Fibroblast of peridontal ligament (primary cell): ENCODE measurements at regions not wholly inside any gene's neighbourhood (a gene's known extent, or its start where the extent isn't known, plus 50 kb on each side); places are given as distances from the start of the nearest gene placed in this dataset.
"Not testable (repeated sequence)": the region's sequence is repeated elsewhere in the genome, so short reads cannot be mapped to it uniquely, and the experiment has no call there.

Experiments used
- DNase-seq: peaks from one replicate; pipeline ENCODE4 v3.0.0-alpha.2; 2010; ENCODE audit errors: extremely low read depth

- DNase-seq = peak; percentile 70
Measured at GRCh38 chr17:13864521-13864920, 204.8 kb upstream of the COX10 start.

DNA sequence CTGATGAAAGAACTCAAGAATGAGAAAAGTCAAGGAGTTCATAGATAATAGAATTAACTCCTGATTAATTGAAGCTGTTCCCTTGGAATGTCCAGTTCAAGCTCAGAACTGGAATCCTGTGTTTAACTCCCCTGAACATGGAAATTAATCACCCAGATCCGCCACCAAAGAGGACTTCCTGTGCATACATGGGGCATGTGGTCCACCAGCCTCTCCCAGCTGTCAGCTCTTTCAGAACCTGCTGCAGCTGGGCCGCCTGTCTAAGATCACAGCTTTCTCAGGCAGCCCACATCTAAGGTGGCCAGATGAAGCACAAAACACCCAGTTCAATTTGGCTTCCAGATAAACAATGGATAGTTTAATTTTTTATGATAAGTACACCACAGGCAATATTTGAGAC is 203.7 kb upstream of the COX10 start:
- no peak for DNase-seq

DNA sequence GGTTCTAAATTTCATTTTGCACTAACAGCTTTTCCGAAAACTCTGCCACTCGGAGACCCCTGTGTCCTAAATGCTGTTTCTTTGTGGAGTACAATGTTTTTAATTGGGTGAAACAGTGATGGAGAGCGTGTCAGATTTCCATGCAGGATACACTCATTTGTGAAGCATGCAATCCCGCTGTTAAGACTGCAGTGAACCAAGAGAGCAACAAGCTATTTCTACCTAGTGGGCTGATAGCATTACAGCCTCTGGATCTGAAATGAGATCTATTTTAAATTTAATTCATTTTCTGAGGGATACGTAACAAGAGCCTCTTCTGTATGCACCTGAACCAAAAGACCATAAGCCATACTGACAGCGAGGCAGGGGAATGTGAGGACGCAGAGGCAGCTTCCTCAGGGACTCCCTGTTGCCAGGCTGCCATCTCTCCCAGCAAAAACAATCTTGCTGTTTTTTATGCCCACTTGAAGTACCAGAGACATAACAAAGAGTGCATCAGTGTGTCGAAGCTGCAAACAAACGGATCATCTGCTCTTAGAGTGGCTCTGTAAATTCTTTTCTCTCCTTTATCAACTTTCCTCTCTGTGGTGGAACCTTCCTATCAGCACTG is 199.9 kb upstream of the COX10 start:
- peak; percentile 19 for DNase-seq

DNA sequence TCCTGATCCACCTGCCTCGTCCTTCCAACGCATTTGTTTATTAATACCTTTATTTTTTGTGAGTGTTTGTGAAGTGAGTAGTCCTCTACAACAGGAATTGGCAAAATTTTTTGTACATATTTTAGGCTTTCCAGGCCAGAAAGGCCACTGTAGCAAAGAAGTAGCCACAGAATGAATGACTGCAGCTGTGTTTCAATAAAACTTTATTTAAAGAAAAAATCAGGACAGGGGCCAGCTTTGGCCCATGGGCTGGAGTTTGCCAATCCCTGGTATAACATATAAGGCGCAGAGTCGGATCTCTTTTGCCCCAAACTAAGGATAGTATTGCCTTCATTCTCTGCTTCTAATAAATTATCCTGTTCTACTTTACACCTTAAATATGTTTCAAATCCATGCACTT is 198.0 kb upstream of the COX10 start:
- no peak for DNase-seq

DNA sequence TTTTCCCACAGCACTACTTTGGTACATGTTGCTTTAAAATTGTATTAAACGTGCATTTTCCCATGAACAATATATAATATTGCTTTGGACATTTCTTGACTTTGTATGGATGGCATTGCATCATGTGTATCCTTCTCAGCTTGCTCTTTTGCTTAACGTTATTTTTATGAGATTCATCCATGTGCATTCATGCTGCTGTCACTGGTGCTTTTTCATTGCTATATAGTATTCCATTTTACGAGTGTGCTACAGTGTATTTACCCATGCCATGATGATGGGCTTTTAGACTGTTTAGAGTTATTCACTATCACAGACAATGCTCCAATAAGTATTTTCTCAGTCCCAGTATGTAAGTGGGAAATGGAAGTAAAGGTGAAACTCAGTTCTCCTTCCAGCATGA is 195.2 kb upstream of the COX10 start:
- no peak for DNase-seq

- DNase-seq = no peak
Measured at GRCh38 chr17:13874817-13875216, 194.5 kb upstream of the COX10 start.

- DNase-seq = no peak
Measured at GRCh38 chr17:13879961-13880466, 189.3 kb upstream of the COX10 start.

DNA sequence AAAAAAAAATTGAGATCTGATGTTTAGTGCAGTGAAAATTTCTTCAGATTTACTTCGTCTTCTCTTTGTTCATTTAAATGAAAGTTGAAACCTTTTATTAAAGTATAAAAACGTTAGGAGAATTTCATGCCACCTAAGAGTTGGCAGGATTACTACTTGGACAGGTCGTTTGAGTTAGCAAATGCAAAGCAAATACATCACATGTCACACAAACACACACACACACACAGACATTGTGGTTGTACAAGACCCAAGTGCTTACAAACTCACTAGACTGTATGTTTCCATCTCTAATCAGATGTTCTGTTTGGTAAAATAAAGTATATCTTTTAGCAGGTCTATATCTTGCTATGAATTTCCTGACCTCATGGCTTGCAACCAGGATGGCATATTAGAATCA is 185.6 kb upstream of the COX10 start:
- DNase-seq = no peak

DNA sequence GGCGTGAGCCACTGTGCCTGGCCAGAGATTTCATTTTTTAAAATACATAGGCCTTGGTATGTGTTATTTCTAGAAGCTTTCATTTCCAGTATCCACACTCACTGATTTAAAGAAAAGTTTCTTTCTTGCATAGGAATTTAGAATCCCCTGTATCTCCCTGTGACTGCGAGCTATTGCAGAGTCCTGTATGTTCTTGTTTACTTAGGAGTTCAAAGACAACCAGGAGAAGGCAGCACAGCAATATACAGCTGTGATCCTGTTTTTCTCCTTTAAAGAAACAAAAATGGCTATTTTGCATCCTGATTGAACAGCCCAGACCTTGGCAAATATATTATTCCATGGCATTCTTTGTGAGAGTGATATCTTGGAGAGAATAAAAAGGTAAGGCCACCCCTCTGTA is 185.0 kb upstream of the COX10 start:
- DNase-seq = no peak

GRCh38 chr17:13885550-13885949 is 183.8 kb upstream of the COX10 start:
- DNase-seq = no peak

DNA sequence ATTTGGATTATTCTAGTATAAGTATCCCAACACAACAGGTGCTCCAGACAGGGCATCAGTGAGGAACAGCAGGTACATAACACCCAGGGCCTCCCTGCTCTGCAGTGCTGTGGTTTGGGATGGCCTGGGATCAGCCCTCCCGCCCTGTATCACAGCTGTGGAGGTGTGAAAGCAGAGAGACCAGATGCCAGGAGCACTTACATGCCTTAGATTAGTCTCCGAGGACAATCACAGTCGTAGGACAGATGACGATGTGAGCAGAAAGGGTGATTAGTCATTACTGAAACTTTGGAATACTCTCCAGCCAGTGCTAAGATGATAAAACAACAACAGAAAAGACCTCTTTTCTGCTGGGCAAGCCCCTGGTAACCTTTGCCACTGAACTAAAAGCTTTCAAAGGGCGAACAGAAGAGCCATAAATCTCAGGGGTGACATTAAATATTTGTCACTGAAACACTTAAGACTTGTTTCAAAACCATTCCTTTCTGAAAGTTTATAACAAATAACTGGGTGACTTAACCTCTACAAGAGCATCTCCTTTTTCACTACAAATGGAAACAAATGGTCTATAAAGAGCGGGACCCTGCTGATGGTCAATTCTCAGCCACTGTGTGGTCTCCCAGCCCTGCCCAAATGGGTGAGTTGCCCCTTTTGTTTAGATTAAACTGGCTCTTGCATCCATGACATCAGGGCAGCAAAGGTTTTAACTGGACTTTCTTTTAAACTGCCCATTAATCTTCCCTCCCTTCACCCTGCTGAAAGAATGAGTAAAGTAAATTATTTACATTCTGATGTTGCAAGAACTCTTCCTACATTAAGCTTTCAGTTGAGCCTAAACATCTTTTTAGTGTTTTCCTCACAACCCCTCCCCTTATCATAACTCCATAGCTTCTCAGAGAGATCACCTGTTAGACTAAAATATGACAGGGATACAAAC is 183.1 kb upstream of the COX10 start:
- DNase-seq = peak; percentile 37

- peak; percentile 34 for DNase-seq
Measured at GRCh38 chr17:13888056-13888609, 181.2 kb upstream of the COX10 start.

DNA sequence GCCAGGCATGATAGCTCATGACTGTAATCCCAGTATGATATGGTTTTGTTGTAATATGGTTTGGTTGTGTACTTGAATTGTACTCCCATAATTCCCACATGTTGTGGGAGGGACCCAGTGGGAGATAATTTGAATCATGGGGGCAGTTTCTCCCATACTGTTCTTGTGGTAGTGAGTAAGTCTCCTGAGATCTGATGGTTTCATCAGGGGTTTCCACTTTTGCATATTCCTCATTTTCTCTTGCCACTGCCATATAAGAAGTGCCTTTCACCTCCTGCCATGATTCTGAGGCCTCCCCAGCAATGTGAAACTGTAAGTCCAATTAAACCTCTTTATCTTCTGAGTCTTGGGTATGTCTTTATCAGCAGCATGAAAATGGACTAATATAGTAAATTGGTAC is 160.3 kb upstream of the COX10 start:
- not testable (repeated sequence) for DNase-seq

DNA sequence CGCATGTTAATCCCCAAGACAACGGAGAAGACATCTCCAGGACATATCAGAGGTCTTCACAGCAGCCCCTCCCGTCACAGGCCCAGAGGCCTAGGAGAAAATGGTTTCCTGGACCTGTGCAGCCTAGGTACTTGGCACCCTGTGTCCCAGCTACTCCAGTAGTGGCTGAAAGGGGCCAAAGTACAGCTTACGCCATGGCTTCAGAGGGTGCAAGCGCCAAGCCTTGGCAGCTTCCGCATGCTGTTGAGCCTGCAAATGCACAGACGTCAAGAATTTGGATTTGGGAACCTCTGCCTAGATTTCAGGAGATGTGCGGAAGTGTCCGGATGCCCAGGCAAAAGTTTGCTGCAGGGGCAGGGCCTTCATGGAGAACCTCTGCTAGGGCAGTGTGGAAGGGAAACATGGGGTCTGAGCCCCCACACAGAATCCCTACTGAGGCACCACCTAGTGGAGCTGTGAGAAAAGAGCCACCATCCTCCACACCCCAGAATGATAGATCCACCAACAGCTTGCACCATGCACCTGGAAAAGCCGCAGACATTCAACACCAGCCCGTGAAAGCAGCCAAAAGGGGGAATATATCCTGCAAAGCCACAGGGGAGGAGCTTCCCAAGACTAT is 159.3 kb upstream of the COX10 start:
- no peak for DNase-seq

GRCh38 chr17:13917634-13918033 is 151.7 kb upstream of the COX10 start:
- DNase-seq = no peak

- no peak for DNase-seq
Measured at GRCh38 chr17:13918247-13918646, 151.1 kb upstream of the COX10 start.

- no peak for DNase-seq
Measured at GRCh38 chr17:13919818-13920217, 149.5 kb upstream of the COX10 start.

DNA sequence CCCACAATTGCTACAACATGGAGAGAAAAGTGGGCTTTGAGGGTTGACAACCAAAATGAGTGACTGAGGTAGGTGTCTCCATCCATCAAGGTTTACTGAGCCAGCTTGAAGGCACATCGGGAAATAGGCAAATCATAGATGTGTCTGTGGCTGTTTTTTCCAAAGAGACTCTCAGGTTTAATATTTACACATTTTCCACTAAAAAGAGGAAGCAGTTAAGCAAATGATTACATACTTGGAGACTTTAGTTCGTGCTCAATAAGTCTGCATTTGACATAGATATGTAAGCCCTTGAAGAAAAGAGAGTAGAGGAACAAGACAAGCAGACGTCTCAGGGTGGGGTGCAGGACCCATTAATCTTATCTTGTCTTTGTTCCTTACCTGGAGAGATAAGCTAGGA is 148.9 kb upstream of the COX10 start:
- no peak for DNase-seq

- DNase-seq = no peak
Measured at GRCh38 chr17:13921841-13922776, 147.2 kb upstream of the COX10 start.

DNA sequence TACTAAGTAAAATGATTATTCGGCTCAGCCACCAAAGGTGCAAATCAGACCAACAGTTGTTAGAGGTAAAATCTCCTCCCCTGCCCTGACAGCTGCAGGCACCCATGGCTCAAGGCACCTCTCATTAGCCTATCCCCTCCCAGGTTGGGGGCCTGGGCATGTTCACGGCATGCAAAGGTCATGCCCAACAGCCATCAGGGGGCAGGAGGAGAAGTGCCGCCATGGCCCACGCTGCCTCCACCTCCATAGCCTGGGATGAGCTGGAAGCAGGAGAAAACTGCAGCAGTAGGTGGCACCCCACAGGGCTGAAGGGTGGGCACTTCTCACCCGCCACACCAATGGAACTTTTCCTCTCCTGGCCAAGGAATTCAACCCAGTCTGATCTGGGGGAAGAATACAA is 146.4 kb upstream of the COX10 start:
- no peak for DNase-seq

DNA sequence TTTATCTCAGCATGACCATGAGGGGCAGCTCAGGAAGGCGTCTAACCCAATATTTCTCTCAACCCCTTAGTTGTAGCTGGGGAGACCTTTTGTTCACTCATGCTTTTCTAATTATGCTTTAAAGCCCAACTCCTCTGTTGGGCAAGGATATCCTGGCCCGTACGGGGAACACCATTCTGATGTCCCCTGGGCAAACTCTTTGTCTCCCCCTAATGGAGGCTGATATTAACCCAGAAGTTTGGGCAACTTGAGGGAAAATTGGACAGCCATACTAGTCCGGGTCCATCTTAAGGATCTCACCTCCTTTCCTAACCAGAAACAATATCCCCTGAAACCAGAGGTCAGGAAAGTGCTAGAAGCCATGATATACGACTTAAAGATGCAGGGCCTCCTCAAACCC is 143.7 kb upstream of the COX10 start:
- no peak for DNase-seq
